ENCODE measurements at regions not wholly inside any gene's neighbourhood (a gene's known extent, or its start where the extent isn't known, plus 50 kb on each side); places are given as distances from the start of the nearest gene placed in this dataset.

DNA sequence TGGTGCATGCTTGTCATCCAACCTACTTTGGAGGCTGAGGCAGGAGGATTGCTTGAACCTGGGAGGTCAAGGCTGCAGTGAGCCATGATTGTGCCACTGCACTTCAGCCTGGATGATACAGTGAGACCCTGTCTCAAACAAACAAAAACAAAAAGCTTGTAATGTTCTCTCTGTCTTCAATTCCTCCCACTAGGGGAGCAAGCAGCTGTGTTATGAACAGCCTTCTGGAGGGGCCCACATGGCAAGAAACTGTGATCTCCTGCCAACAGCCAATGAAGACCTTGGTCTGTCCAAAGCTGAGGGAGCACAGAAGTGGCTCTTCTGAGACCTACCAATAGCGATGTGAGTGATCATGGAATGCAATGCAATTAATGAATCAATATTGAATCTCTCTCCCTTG lies 229.2 kb downstream of the SEC23IP start:
- TF ChIP-seq POLR2A (IDR thresholded peaks at IDR 0.05) = no peak
- TF ChIP-seq, protein P1, sequence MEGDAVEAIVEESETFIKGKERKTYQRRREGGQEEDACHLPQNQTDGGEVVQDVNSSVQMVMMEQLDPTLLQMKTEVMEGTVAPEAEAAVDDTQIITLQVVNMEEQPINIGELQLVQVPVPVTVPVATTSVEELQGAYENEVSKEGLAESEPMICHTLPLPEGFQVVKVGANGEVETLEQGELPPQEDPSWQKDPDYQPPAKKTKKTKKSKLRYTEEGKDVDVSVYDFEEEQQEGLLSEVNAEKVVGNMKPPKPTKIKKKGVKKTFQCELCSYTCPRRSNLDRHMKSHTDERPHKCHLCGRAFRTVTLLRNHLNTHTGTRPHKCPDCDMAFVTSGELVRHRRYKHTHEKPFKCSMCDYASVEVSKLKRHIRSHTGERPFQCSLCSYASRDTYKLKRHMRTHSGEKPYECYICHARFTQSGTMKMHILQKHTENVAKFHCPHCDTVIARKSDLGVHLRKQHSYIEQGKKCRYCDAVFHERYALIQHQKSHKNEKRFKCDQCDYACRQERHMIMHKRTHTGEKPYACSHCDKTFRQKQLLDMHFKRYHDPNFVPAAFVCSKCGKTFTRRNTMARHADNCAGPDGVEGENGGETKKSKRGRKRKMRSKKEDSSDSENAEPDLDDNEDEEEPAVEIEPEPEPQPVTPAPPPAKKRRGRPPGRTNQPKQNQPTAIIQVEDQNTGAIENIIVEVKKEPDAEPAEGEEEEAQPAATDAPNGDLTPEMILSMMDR (IDR thresholded peaks at IDR 0.05) = no peak
